H9 (cell line): ENCODE measurements at regions not wholly inside any gene's neighbourhood (a gene's known extent, or its start where the extent isn't known, plus 50 kb on each side); places are given as distances from the start of the nearest gene placed in this dataset.
"Not testable (repeated sequence)": the region's sequence is repeated elsewhere in the genome, so short reads cannot be mapped to it uniquely, and the experiment has no call there.

Source experiments
- DNase-seq: peaks from one replicate; pipeline ENCODE4 v3.0.0-alpha.2; 2017
- H2AFZ ChIP-seq: one replicate; pipeline ENCODE4 v1.6.1; 2013; ENCODE audit warnings: mild to moderate bottlenecking, low read length, control low read depth, moderate library complexity
- H2AK5ac ChIP-seq: 2 replicates; pipeline ENCODE4 v1.6.1; 2013; ENCODE audit warnings: low read length, control low read depth, mixed read lengths; ENCODE audit not compliant: insufficient read length
- H2BK120ac ChIP-seq: one replicate; pipeline ENCODE4 v1.6.1; 2013; ENCODE audit warnings: low read depth, mild to moderate bottlenecking, low read length, control low read depth, inconsistent platforms; ENCODE audit not compliant: poor library complexity, severe bottlenecking
- H2BK12ac ChIP-seq: 2 replicates; pipeline ENCODE4 v1.6.1; 2013; ENCODE audit warnings: low read length, control low read depth, mixed read lengths, low read depth; ENCODE audit not compliant: insufficient read length
- H2BK15ac ChIP-seq: 2 replicates; pipeline ENCODE4 v1.6.1; 2013; ENCODE audit warnings: low read depth, low read length, control low read depth
- H2BK20ac ChIP-seq: one replicate; pipeline ENCODE4 v1.6.1; 2013; ENCODE audit warnings: low read depth, mild to moderate bottlenecking, low read length, control low read depth, inconsistent platforms; ENCODE audit not compliant: poor library complexity, severe bottlenecking
- H2BK5ac ChIP-seq: 2 replicates; pipeline ENCODE4 v1.6.1; 2013; ENCODE audit warnings: low read length, control low read depth, mixed read lengths; ENCODE audit not compliant: insufficient read length
- H3K14ac ChIP-seq: 2 replicates; pipeline ENCODE4 v1.6.1; 2013; ENCODE audit warnings: low read length, control low read depth; ENCODE audit not compliant: insufficient read depth
- H3K18ac ChIP-seq: 2 replicates; pipeline ENCODE4 v1.6.1; 2013; ENCODE audit warnings: low read depth, mild to moderate bottlenecking, mixed read lengths, low read length, control low read depth; ENCODE audit not compliant: insufficient read length
- H3K23ac ChIP-seq: 2 replicates; pipeline ENCODE4 v1.6.1; 2013; ENCODE audit warnings: low read length, control low read depth, mixed read lengths, low read depth; ENCODE audit not compliant: insufficient read length
- H3K23me2 ChIP-seq: 2 replicates; pipeline ENCODE4 v1.6.1; 2013; ENCODE audit warnings: low read depth, mild to moderate bottlenecking, mixed read lengths, low read length, control low read depth; ENCODE audit not compliant: insufficient read length, poor library complexity, severe bottlenecking
- H3K27ac ChIP-seq: 2 replicates; pipeline ENCODE4 v1.5.1; 2013; ENCODE audit warnings: low read length, control low read depth, mixed read lengths, low read depth; ENCODE audit not compliant: insufficient read length
- H3K27me3 ChIP-seq: 2 replicates; pipeline ENCODE4 v1.6.1; 2013; ENCODE audit warnings: low read length, control low read depth, inconsistent platforms; ENCODE audit not compliant: insufficient read depth
- H3K4ac ChIP-seq: 2 replicates; pipeline ENCODE4 v1.6.1; 2013; ENCODE audit warnings: low read depth, mild to moderate bottlenecking, control low read depth, inconsistent platforms, low read length, moderate library complexity
- H3K4me1 ChIP-seq: 2 replicates; pipeline ENCODE4 v1.6.1; 2013; ENCODE audit warnings: low read length, control low read depth, inconsistent platforms; ENCODE audit not compliant: insufficient read depth
- H3K4me2 ChIP-seq: 2 replicates; pipeline ENCODE4 v1.6.1; 2013; ENCODE audit warnings: low read length, control low read depth, mixed read lengths; ENCODE audit not compliant: insufficient read length, insufficient read depth
- H3K56ac ChIP-seq: 2 replicates; pipeline ENCODE4 v1.6.1; 2013; ENCODE audit warnings: low read depth, mild to moderate bottlenecking, mixed read lengths, low read length, control low read depth; ENCODE audit not compliant: insufficient read length
- H3K79me1 ChIP-seq: 2 replicates; pipeline ENCODE4 v1.6.1; 2013; ENCODE audit warnings: low read depth, mild to moderate bottlenecking, moderate library complexity, low read length, control low read depth, inconsistent platforms; ENCODE audit not compliant: insufficient read depth, poor library complexity, severe bottlenecking
- H3K79me2 ChIP-seq: 2 replicates; pipeline ENCODE4 v1.6.1; 2013; ENCODE audit warnings: low read length, control low read depth, inconsistent platforms; ENCODE audit not compliant: insufficient read depth
- H3K9ac ChIP-seq: 2 replicates; pipeline ENCODE4 v1.6.1; 2013; ENCODE audit warnings: low read length, control low read depth, mixed read lengths; ENCODE audit not compliant: insufficient read length; ENCODE audit errors: extremely low read depth
- H3K9me3 ChIP-seq: one replicate; pipeline ENCODE4 v1.6.1; 2013; ENCODE audit warnings: low read depth, low read length, inconsistent platforms; ENCODE audit not compliant: control insufficient read depth
- H3T11ph ChIP-seq: one replicate; pipeline ENCODE4 v1.6.1; 2013; ENCODE audit warnings: mild to moderate bottlenecking, low read length, control low read depth, inconsistent platforms
- H4K20me1 ChIP-seq: one replicate; pipeline ENCODE4 v1.6.1; 2013; ENCODE audit not compliant: control insufficient read depth, insufficient read length, insufficient read depth
- H4K5ac ChIP-seq: 2 replicates; pipeline ENCODE4 v1.6.1; 2013; ENCODE audit warnings: low read depth, mild to moderate bottlenecking, mixed read lengths, low read length, control low read depth; ENCODE audit not compliant: insufficient read length
- H4K8ac ChIP-seq: replicated peaks from 2 replicates; pipeline ENCODE4 v1.6.1; 2013; ENCODE audit warnings: low read length, control low read depth, mixed read lengths, low read depth; ENCODE audit not compliant: insufficient read length
- H4K91ac ChIP-seq: 2 replicates; pipeline ENCODE4 v1.6.1; 2013; ENCODE audit warnings: low read depth, mild to moderate bottlenecking, moderate library complexity, mixed read lengths, low read length, control low read depth; ENCODE audit not compliant: insufficient read length
- H3K27ac Mint-ChIP-seq, 3 experiments: 2 replicates in 2 of 3; 3 replicates in 1 of 3; pipeline ENCODE4 v1.8.0; 2020 to 2021; ENCODE audit warnings: mixed read lengths in 3 of 3, mild to moderate bottlenecking in 1 of 3, moderate library complexity in 1 of 3
- H3K27me3 Mint-ChIP-seq: 2 replicates; pipeline ENCODE4 v1.8.0; 2021; ENCODE audit warnings: low read depth, mild to moderate bottlenecking, moderate library complexity, mixed read lengths
- H3K36me3 Mint-ChIP-seq, 3 experiments: 2 replicates in 2 of 3; 3 replicates in 1 of 3; pipeline ENCODE4 v1.8.0; 2020 to 2021; ENCODE audit warnings: low read depth in 3 of 3, mixed read lengths in 3 of 3; ENCODE audit not compliant: insufficient read depth in 1 of 3
- H3K4me1 Mint-ChIP-seq, 2 experiments: 2 replicates each; pipeline ENCODE4 v1.8.0; 2020; ENCODE audit warnings: mixed read lengths in 2 of 2
- H3K4me3 Mint-ChIP-seq, 2 experiments: 2 replicates in 1 of 2; 3 replicates in 1 of 2; pipeline ENCODE4 v1.8.0; 2020 to 2021; ENCODE audit warnings: mild to moderate bottlenecking in 2 of 2, mixed read lengths in 2 of 2, moderate library complexity in 1 of 2
- H3K9me3 Mint-ChIP-seq, 2 experiments: 2 replicates in 1 of 2; 3 replicates in 1 of 2; pipeline ENCODE4 v1.8.0; 2020; ENCODE audit warnings: mild to moderate bottlenecking in 2 of 2, mixed read lengths in 2 of 2, moderate library complexity in 1 of 2
- CTCF ChIP-seq: fragments of 200-600 bp; sonication (generic); conservative IDR thresholded peaks from 3 replicates; pipeline ENCODE4 v1.8.0; 2021; ENCODE audit warnings: antibody characterized with exemption, mild to moderate bottlenecking
- WGBS: extraction: QIAGEN DNeasy Blood & Tissue Kit; methylation state at CpG from one replicate; pipeline ENCODE4 v1.1.7; 2013; ENCODE audit warnings: missing lambda C conversion rate, low lambda C conversion rate, mixed read lengths; ENCODE audit not compliant: insufficient read length; ENCODE audit errors: extremely low coverage; 5-methylcytosine and 5-hydroxymethylcytosine counted together

- Histone ChIP-seq H4K20me1 (no peaks in the 10 kb centered on the region), H2BK20ac (no peak overlapping the region), H2AFZ (no peak overlapping the region), H3K14ac (no peak overlapping the region), H3T11ph (no peak overlapping the region), H3K18ac (no peak overlapping the region), H3K23me2 (no peaks in the 10 kb centered on the region), H2BK15ac (no peak overlapping the region), H3K27ac (no peak overlapping the region), H2BK5ac (no peak overlapping the region), H3K27me3 (peaks cover 13% of the 10 kb centered on the region; the same call in 1 of the 2 replicates), H3K23ac (no peak overlapping the region), H4K8ac (no peak overlapping the region), H3K4me2 (no peak overlapping the region), H3K79me1 (no peaks in the 10 kb centered on the region), H3K4ac (no peak overlapping the region), H2BK120ac (no peak overlapping the region), H3K4me1 (no peaks in the 10 kb centered on the region), H4K91ac (no peak overlapping the region), H4K5ac (no peak overlapping the region), H3K9me3 (no peaks in the 10 kb centered on the region), H3K56ac (no peak overlapping the region), H3K79me2 (no peaks in the 10 kb centered on the region), H3K9ac (no peak overlapping the region), H2AK5ac (no peak overlapping the region), H2BK12ac (no peak overlapping the region)
- Mint-ChIP-seq H3K9me3 (no peaks in the 10 kb centered on the region), H3K27ac (no peak overlapping the region), H3K4me1 (no peaks in the 10 kb centered on the region), H3K36me3 (no peaks in the 10 kb centered on the region), H3K27me3 (peaks cover 97% of the 10 kb centered on the region), H3K4me3 (no peak overlapping the region)
- TF ChIP-seq CTCF: no peak
- no CpG with 5 or more reads among the region's 1 CpG for WGBS
- no peak for DNase-seq
These were observed 83.2 kb upstream of the TBCA start for GRCh38 chr5:77859306-77859705.

GRCh38 chr5:77858678-77859077, 82.5 kb upstream of the TBCA start:
- H3K79me1 ChIP-seq, H3K23me2 ChIP-seq, H2BK12ac ChIP-seq, H3K9me3 ChIP-seq, H4K91ac ChIP-seq, H3T11ph ChIP-seq, H2BK15ac ChIP-seq, H2BK20ac ChIP-seq, H3K4me1 ChIP-seq, H3K36me3 Mint-ChIP-seq, H3K4me1 Mint-ChIP-seq, H4K5ac ChIP-seq, DNase-seq, H3K27ac ChIP-seq, H4K20me1 ChIP-seq, H3K4ac ChIP-seq, H3K56ac ChIP-seq, H3K23ac ChIP-seq, H3K9ac ChIP-seq, H2BK120ac ChIP-seq, H2BK5ac ChIP-seq, H3K4me3 Mint-ChIP-seq, H3K14ac ChIP-seq, H3K18ac ChIP-seq, H3K27ac Mint-ChIP-seq, H3K79me2 ChIP-seq, H3K4me2 ChIP-seq, H2AK5ac ChIP-seq, H3K9me3 Mint-ChIP-seq, H4K8ac ChIP-seq, H2AFZ ChIP-seq: not testable (repeated sequence)
- peaks cover 97% of the 10 kb centered on the region for H3K27me3 Mint-ChIP-seq
- H3K27me3 ChIP-seq: peaks cover 19% of the 10 kb centered on the region; the same call in 1 of the 2 replicates
- no CpG with 5 or more reads among the region's 9 CpGs for WGBS
